ENCODE measurements at regions not wholly inside any gene's neighbourhood (a gene's known extent, or its start where the extent isn't known, plus 50 kb on each side); places are given as distances from the start of the nearest gene placed in this dataset.
"Not testable (repeated sequence)": the region's sequence is repeated elsewhere in the genome, so short reads cannot be mapped to it uniquely, and the experiment has no call there.

- DNase-seq (ENCODE audit: low read depth in 2 of 2, low spot score in 1 of 2): no peak
These were observed 66.1 kb downstream of the FOXL3 start for GRCh38 chr7:356087-356486.

DNA sequence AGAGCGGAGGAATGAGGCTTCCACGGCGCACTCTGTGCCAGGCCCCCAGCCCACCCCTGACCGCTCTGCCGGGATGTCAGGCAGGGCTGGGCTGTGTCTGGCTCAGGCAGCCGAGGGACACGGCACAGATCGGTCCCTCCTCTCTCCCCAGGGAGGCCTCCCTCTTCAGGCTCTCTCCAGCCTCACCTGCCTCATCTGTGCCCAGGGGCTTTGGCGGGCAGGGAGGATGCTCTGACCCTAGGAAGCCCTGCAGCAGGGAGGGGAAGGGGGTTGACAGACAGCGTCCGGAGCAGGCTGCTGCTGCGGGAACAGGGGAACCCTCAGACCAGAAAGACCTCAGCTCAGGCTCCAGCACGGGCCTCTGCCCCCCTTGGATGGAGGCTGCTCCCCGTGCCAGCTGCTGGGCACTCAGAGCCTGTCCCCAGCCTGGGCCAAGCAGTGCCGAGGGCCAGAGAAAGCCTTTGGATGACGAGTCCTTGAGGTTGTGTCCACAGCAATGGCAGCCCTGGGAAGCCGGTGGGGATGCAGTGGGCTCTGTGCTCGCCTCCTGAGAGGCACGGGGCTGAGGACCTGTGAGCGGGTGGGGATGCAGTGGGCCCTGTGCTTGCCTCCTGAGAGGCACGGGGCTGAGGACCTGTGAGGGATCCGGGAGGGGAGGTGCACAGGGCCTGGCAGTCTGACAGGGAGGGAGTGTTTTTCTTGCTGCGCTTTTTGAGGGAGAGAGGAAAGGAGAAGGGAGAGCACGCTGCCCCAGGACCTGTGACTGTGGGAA, 66.9 kb downstream of the FOXL3 start:
- DNase-seq (ENCODE audit: low read depth in 2 of 2, low spot score in 1 of 2): no peak

DNA sequence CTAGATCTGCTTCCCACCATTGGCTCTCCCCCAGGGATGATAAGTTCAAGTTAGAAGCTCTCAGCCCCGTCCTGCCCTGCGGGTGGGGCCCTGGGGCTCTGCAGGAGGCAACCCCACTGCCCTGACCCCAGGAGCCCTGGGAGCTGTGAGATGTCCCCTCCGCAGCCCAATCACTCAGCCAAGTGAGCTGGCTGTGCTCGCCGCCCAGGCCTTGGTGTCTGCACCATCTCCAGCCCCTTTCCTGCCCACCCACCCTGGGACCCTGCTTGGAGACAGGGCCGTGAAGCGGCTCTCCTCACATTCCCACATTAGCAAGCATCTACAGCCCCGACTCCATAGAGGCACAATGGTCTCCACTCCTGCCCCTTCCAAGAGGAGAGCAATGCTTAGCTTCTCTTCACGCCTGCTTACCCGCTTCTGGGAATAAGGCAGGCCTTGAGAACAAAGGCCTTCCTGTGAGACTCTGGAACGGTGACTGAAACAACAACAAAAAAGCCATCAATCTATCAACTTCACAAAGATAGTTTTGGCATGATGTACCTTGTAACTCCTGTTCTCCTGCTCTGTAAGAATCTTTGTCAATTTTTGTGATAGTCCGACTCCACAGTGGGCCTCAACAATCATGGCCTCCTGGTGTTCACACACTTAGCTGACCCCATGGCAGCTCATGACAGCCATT, 67.7 kb downstream of the FOXL3 start:
- no peak for DNase-seq (ENCODE audit: low read depth in 2 of 2, low spot score in 1 of 2)

DNA sequence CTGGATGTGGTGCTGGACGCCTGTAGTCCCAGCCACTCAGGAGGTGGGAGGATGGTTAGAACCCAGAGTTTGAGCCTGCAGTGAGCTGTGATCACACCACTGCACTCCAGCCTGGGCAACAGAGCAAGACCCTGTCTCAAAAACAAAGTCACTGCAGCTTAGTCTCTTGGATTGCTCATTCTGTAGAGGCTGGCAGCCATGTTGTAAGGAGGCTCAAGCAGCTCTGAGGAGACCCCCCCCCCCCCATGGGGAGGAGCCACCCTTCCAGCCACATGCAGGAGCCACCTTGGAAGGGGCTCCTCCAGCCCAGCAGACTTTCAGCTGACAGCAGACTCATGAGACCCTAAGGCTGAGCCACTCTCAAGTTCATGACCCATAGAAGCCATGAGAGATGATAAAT, 68.4 kb downstream of the FOXL3 start:
- DNase-seq (ENCODE audit: low read depth in 2 of 2, low spot score in 1 of 2): no peak

GRCh38 chr7:359226-359765, 69.3 kb downstream of the FOXL3 start:
- DNase-seq (ENCODE audit: low read depth in 2 of 2, low spot score in 1 of 2): no peak

DNA sequence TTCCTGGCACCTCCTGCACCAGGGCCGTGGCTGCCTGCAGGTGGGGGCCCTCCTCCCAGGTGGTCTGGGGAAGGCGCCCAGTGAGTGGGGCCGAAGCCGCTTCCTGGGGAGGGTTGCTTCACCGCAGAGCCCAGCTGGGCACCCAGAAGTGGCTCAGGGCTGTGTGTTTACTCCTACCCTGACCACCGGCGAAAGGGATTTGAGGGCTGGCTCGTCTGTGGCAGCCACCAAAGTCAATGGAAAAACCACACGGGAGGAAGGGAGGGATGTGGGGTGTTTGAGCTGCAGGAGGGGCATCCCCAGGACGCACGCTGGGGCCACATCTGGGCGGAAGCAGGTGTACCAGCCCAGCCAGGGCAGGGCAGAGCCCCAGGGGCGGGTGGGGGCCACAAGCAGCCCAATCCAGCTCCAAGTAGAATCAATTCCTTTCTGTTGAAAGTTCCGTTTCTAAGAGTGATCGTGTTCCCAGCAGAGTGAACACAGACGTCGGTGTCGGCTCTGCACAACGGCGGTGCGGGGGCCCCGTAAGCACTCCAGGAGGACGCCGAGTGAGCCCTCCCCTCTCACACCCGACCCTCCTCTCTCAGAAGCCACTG, 69.9 kb downstream of the FOXL3 start:
- DNase-seq (ENCODE audit: low read depth in 2 of 2, low spot score in 1 of 2): no peak

DNA sequence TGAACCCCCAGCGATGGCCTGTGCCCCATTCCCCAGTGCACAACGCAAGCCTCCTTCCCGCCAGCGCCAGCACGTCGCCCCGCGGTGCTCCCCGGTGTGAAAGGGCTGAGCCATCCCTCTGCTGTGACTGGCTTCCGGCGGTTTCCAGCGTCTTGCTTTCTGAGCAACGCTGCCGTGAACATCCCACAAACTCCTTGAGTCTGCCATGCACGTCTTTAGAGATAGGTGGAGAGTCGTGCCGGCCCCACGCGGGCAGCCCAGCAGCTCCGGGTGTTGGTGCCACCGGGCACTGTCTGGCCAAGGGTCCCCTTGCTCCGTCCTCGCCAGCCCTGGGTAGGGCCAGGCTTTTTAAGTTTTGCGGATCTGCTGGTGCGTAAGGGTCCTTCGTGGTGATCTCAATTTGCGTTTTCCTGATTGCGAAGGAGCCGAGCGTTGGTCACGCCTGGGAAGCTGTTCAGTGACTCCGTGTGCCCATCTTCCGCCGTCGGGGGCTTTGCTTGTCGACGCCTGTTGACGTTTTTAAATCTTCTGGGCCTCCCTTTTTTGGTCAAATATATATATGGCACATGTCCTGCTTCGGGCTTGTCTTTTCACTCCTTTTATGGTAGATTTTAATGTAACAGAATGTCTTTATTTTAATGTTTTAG, 70.6 kb downstream of the FOXL3 start:
- DNase-seq (ENCODE audit: low read depth in 2 of 2, low spot score in 1 of 2): no peak

DNA sequence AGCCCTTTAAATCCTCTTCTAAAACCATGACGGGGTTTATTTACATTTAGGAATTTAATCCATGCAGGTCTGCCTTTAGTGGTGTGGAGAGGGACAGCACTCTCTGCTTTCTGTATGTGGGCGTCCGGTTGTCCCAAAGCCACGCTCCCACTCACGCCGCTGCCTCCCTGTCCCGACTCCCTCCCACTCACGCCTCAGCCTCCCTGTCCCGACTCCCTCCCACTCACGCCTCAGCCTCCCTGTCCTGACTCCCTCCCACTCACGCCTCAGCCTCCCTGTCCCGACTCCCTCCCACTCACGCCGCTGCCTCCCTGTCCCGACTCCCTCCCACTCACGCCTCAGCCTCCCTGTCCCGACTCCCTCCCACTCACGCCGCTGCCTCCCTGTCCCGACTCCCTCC, 71.2 kb downstream of the FOXL3 start:
- DNase-seq (ENCODE audit: low read depth in 2 of 2, low spot score in 1 of 2): not testable (repeated sequence)

DNA sequence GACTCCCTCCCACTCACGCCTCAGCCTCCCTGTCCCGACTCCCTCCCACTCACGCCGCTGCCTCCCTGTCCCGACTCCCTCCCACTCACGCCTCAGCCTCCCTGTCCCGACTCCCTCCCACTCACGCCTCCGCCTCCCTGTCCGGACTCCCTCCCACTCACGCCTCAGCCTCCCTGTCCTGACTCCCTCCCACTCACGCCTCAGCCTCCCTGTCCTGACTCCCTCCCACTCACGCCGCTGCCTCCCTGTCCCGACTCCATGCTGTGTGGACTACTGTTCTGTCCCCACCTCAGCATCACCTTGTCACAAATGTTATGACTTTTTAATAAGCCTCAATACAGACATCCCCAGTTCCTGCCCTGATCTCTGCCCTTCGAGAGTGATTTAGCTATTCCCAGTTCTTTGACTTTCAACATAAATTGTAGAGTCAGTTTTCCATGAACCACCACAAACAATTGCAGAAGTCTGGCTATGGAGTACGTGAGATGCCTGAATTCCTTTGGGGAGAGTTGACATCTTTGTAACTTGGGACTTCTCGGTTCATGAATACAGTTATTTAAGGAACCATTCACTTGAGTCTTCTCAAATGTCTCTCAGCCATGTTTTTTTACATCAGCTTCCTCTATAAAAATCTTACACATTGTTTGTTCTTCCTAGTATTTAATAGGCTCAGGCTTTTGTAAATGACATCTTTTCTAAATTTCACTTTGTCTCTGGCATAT, 71.9 kb downstream of the FOXL3 start:
- no peak for DNase-seq (ENCODE audit: low read depth in 2 of 2, low spot score in 1 of 2)

DNA sequence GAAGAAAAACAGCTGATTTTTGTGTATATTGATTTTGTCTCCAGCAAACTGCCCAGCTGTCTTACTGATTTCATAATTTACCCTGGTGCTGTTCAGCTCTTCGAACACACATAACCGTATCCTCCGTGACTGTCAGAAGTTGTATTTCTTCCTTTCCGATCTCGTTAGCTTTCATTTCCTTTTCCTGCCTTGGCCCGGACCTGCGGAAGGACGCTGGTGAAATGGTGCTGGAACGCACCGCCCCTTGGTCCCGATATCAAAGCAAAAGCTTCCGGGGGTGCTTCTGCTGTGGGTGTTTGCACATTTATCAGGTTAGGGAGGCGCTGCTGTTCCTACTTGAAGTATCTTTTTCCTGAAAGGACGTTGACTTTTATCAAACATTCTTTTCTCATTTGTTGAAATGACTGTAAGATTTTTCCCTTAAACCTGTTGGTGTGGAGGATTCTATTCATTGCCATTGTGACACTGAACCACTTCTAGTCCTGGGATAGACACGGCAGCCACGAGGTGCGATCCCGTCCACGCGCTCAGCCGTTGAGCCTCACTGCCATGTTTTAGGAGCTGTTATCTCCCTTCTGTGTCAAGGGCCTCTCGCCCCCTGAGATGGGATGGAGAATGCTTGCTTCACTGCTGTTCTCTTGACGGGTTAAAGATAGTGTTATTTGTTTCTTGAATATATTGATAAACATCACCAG, 72.6 kb downstream of the FOXL3 start:
- DNase-seq (ENCODE audit: low read depth in 2 of 2, low spot score in 1 of 2): no peak

DNA sequence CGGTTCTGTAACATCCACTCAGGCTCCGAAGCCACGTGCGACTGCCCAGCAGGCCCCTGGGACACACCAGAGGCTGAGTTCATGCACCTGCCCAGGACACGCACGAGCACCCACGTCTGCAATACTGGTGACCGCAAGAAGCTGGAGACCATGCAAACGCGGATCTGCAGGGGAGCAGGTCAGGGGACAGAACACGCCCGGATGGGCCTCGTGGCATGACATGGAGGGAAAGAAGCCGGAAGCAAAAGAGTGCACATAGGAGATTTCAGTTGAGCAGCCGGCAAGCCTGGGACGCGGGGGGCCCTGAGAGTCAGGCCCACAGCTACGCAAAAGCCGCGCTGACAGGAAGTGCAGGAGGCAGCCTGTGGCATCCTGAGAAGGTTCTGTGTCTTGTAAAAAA, 73.7 kb downstream of the FOXL3 start:
- DNase-seq (ENCODE audit: low read depth in 2 of 2, low spot score in 1 of 2): no peak

GRCh38 chr7:364536-364935, 74.6 kb downstream of the FOXL3 start:
- DNase-seq (ENCODE audit: low read depth in 2 of 2, low spot score in 1 of 2): no peak

DNA sequence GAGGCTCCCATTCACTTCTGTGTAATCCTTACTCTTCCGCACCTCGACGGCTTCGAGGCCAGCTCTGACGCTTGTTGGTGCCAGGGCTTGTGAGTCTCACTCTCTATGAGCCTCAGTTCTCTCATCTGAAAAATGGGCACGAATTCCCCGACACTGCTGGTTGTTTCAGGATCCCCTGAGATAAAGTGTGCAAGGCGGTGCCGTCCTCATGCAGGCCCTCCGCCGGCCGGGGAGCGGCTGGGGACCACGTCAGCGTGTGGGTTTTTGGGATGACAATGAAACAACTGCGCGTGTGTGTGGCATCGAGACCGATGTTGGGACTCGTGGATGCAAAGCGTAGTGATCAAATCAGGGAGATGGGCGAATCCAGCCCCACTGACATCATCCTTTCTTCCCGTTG, 75.6 kb downstream of the FOXL3 start:
- DNase-seq (ENCODE audit: low read depth in 2 of 2, low spot score in 1 of 2): no peak

DNA sequence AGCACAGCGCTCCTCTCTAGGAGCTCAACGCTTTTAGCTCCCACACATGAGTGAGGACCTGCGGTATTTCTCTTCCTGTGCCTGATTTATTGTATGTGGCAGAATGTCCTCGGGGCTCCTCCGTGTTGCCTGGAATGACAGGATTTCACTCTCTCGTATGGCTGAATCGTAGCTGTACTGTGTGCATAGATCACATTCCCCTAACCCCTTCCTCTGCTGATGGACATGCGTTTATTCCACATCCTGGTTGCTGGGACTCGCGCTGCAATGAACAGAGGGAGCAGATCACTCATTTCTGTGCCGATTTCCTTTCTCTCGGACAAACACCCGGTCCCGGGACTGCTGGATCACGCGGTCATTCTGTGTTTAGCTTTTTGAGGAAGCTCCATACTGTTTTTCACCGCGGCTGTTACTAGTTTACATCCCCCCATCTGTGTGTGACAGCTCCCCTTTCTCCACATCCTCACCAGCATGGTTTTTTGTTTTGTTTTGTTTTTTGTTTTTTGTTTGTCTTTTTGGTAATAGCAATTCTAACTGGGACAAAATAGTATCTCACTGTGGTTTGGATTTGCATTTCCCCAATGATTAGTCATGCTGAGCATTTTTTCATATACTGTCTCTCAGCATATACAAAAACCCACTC, 76.3 kb downstream of the FOXL3 start:
- no peak for DNase-seq (ENCODE audit: low read depth in 2 of 2, low spot score in 1 of 2)

- no peak for DNase-seq (ENCODE audit: low read depth in 2 of 2, low spot score in 1 of 2)
These were observed 77.5 kb downstream of the FOXL3 start for GRCh38 chr7:367351-367901.

DNA sequence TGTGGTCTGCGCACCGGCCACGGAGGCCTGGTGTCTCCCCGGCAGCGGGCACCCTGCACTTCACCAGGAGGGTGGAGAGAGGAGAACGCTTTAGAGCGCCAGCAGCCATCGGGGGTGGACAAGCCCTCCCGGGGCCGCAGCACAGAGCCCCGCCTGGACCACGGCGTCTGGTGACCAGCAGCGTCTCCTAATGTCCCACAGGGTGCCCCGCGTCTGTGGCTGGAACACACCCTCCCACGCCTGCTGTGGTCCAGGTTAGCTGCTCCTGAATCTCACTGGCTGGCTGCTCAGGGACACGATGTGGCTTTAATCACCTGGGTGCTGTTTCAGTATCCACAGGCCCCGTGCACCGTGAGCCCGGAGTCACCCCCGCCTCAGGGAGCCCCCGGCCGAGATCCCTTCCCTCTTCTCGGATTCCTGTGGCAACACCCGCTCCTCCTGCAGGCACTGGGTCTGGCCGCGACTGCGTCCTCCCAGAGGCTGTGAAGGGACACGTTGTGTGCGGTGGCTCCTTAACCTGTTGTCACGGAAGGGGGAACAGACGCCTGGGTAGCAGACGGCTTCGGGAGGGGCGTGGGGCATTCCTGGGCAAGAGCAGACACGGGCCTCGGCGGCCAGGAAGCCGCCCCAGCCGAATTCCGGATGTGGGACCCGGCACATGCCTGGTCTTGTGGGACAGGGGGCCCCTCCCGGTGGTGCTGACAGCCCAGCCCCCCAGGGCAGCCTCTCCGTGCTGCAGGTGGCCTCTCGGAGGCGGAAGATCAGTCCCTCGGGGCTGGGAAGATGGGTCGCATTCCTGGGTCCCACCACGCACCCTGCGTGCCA, 78.9 kb downstream of the FOXL3 start:
- no peak for DNase-seq (ENCODE audit: low read depth in 2 of 2, low spot score in 1 of 2)

DNA sequence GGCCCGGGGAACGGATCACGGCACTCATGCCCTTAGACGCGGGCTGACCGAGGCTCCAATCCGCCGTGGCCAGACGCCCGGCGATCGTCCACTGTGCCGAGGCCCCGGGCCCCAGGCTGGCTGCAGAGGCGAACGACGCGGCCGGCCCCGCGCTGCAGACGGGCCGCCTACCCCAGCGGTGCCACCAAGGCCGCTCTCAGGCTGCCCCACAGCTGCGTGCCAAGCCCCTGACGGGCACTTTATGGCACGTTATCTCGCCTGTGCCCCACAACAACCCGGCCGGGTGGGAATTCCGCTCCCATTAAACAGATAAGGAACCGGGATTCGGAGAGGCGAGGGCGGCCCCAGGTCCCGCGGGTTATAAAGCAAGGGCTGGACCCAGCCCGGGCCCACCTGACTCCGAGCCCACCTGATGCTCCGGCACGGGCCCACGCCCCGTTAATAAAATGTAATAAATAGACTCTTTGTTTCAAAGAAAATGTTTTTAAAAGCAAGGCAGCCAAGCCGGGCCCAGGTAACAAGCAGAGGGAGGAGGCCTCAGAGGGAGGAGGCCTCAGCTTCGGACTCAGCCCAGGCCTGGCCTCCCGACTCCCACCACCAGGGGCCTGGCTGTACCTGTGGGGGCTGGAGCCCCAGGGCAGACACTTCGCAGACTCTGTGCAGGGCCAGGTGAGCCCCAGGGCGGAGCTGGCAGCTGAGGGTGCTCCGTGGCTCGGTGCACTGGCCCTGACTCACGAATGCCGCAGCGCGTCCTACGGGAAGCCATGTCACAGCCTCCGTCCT, 79.7 kb downstream of the FOXL3 start:
- no peak for DNase-seq (ENCODE audit: low read depth in 2 of 2, low spot score in 1 of 2)

DNA sequence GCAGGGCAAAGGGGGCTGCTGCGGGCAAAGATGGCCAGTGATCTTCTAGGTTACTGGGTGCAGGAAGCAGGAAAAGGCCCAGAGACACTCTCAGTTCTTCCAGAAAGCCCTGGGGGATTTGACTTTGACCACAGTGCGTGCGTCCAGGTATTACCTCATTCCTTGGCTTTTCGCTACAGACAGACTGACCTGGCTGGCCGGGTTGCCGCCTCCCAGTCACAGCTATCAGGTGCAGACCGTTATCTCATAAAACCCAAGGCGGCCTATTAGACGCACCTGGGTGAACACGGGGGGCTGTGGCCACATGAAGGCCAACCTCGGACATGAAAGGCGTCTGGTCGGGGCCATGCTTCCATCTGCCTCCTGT, 80.3 kb downstream of the FOXL3 start:
- DNase-seq (ENCODE audit: low read depth in 2 of 2, low spot score in 1 of 2): no peak
